H9 (cell line): ENCODE measurements at regions not wholly inside any gene's neighbourhood (a gene's known extent, or its start where the extent isn't known, plus 50 kb on each side); places are given as distances from the start of the nearest gene placed in this dataset.

Source experiments
- DNase-seq: peaks from one replicate; pipeline ENCODE4 v3.0.0-alpha.2; 2017
- H2AFZ ChIP-seq: one replicate; pipeline ENCODE4 v1.6.1; 2013; ENCODE audit warnings: mild to moderate bottlenecking, low read length, control low read depth, moderate library complexity
- H2AK5ac ChIP-seq: 2 replicates; pipeline ENCODE4 v1.6.1; 2013; ENCODE audit warnings: low read length, control low read depth, mixed read lengths; ENCODE audit not compliant: insufficient read length
- H2BK120ac ChIP-seq: one replicate; pipeline ENCODE4 v1.6.1; 2013; ENCODE audit warnings: low read depth, mild to moderate bottlenecking, low read length, control low read depth, inconsistent platforms; ENCODE audit not compliant: poor library complexity, severe bottlenecking
- H2BK12ac ChIP-seq: 2 replicates; pipeline ENCODE4 v1.6.1; 2013; ENCODE audit warnings: low read length, control low read depth, mixed read lengths, low read depth; ENCODE audit not compliant: insufficient read length
- H2BK15ac ChIP-seq: 2 replicates; pipeline ENCODE4 v1.6.1; 2013; ENCODE audit warnings: low read depth, low read length, control low read depth
- H2BK20ac ChIP-seq: one replicate; pipeline ENCODE4 v1.6.1; 2013; ENCODE audit warnings: low read depth, mild to moderate bottlenecking, low read length, control low read depth, inconsistent platforms; ENCODE audit not compliant: poor library complexity, severe bottlenecking
- H2BK5ac ChIP-seq: 2 replicates; pipeline ENCODE4 v1.6.1; 2013; ENCODE audit warnings: low read length, control low read depth, mixed read lengths; ENCODE audit not compliant: insufficient read length
- H3K14ac ChIP-seq: 2 replicates; pipeline ENCODE4 v1.6.1; 2013; ENCODE audit warnings: low read length, control low read depth; ENCODE audit not compliant: insufficient read depth
- H3K18ac ChIP-seq: 2 replicates; pipeline ENCODE4 v1.6.1; 2013; ENCODE audit warnings: low read depth, mild to moderate bottlenecking, mixed read lengths, low read length, control low read depth; ENCODE audit not compliant: insufficient read length
- H3K23ac ChIP-seq: 2 replicates; pipeline ENCODE4 v1.6.1; 2013; ENCODE audit warnings: low read length, control low read depth, mixed read lengths, low read depth; ENCODE audit not compliant: insufficient read length
- H3K23me2 ChIP-seq: 2 replicates; pipeline ENCODE4 v1.6.1; 2013; ENCODE audit warnings: low read depth, mild to moderate bottlenecking, mixed read lengths, low read length, control low read depth; ENCODE audit not compliant: insufficient read length, poor library complexity, severe bottlenecking
- H3K27ac ChIP-seq: 2 replicates; pipeline ENCODE4 v1.5.1; 2013; ENCODE audit warnings: low read length, control low read depth, mixed read lengths, low read depth; ENCODE audit not compliant: insufficient read length
- H3K27me3 ChIP-seq: 2 replicates; pipeline ENCODE4 v1.6.1; 2013; ENCODE audit warnings: low read length, control low read depth, inconsistent platforms; ENCODE audit not compliant: insufficient read depth
- H3K4ac ChIP-seq: 2 replicates; pipeline ENCODE4 v1.6.1; 2013; ENCODE audit warnings: low read depth, mild to moderate bottlenecking, control low read depth, inconsistent platforms, low read length, moderate library complexity
- H3K4me1 ChIP-seq: 2 replicates; pipeline ENCODE4 v1.6.1; 2013; ENCODE audit warnings: low read length, control low read depth, inconsistent platforms; ENCODE audit not compliant: insufficient read depth
- H3K4me2 ChIP-seq: 2 replicates; pipeline ENCODE4 v1.6.1; 2013; ENCODE audit warnings: low read length, control low read depth, mixed read lengths; ENCODE audit not compliant: insufficient read length, insufficient read depth
- H3K56ac ChIP-seq: 2 replicates; pipeline ENCODE4 v1.6.1; 2013; ENCODE audit warnings: low read depth, mild to moderate bottlenecking, mixed read lengths, low read length, control low read depth; ENCODE audit not compliant: insufficient read length
- H3K79me1 ChIP-seq: 2 replicates; pipeline ENCODE4 v1.6.1; 2013; ENCODE audit warnings: low read depth, mild to moderate bottlenecking, moderate library complexity, low read length, control low read depth, inconsistent platforms; ENCODE audit not compliant: insufficient read depth, poor library complexity, severe bottlenecking
- H3K79me2 ChIP-seq: 2 replicates; pipeline ENCODE4 v1.6.1; 2013; ENCODE audit warnings: low read length, control low read depth, inconsistent platforms; ENCODE audit not compliant: insufficient read depth
- H3K9ac ChIP-seq: 2 replicates; pipeline ENCODE4 v1.6.1; 2013; ENCODE audit warnings: low read length, control low read depth, mixed read lengths; ENCODE audit not compliant: insufficient read length; ENCODE audit errors: extremely low read depth
- H3K9me3 ChIP-seq: one replicate; pipeline ENCODE4 v1.6.1; 2013; ENCODE audit warnings: low read depth, low read length, inconsistent platforms; ENCODE audit not compliant: control insufficient read depth
- H3T11ph ChIP-seq: one replicate; pipeline ENCODE4 v1.6.1; 2013; ENCODE audit warnings: mild to moderate bottlenecking, low read length, control low read depth, inconsistent platforms
- H4K20me1 ChIP-seq: one replicate; pipeline ENCODE4 v1.6.1; 2013; ENCODE audit not compliant: control insufficient read depth, insufficient read length, insufficient read depth
- H4K5ac ChIP-seq: 2 replicates; pipeline ENCODE4 v1.6.1; 2013; ENCODE audit warnings: low read depth, mild to moderate bottlenecking, mixed read lengths, low read length, control low read depth; ENCODE audit not compliant: insufficient read length
- H4K8ac ChIP-seq: replicated peaks from 2 replicates; pipeline ENCODE4 v1.6.1; 2013; ENCODE audit warnings: low read length, control low read depth, mixed read lengths, low read depth; ENCODE audit not compliant: insufficient read length
- H4K91ac ChIP-seq: 2 replicates; pipeline ENCODE4 v1.6.1; 2013; ENCODE audit warnings: low read depth, mild to moderate bottlenecking, moderate library complexity, mixed read lengths, low read length, control low read depth; ENCODE audit not compliant: insufficient read length
- H3K27ac Mint-ChIP-seq, 3 experiments: 2 replicates in 2 of 3; 3 replicates in 1 of 3; pipeline ENCODE4 v1.8.0; 2020 to 2021; ENCODE audit warnings: mixed read lengths in 3 of 3, mild to moderate bottlenecking in 1 of 3, moderate library complexity in 1 of 3
- H3K27me3 Mint-ChIP-seq: 2 replicates; pipeline ENCODE4 v1.8.0; 2021; ENCODE audit warnings: low read depth, mild to moderate bottlenecking, moderate library complexity, mixed read lengths
- H3K36me3 Mint-ChIP-seq, 3 experiments: 2 replicates in 2 of 3; 3 replicates in 1 of 3; pipeline ENCODE4 v1.8.0; 2020 to 2021; ENCODE audit warnings: low read depth in 3 of 3, mixed read lengths in 3 of 3; ENCODE audit not compliant: insufficient read depth in 1 of 3
- H3K4me1 Mint-ChIP-seq, 2 experiments: 2 replicates each; pipeline ENCODE4 v1.8.0; 2020; ENCODE audit warnings: mixed read lengths in 2 of 2
- H3K4me3 Mint-ChIP-seq, 2 experiments: 2 replicates in 1 of 2; 3 replicates in 1 of 2; pipeline ENCODE4 v1.8.0; 2020 to 2021; ENCODE audit warnings: mild to moderate bottlenecking in 2 of 2, mixed read lengths in 2 of 2, moderate library complexity in 1 of 2
- H3K9me3 Mint-ChIP-seq, 2 experiments: 2 replicates in 1 of 2; 3 replicates in 1 of 2; pipeline ENCODE4 v1.8.0; 2020; ENCODE audit warnings: mild to moderate bottlenecking in 2 of 2, mixed read lengths in 2 of 2, moderate library complexity in 1 of 2
- WGBS: extraction: QIAGEN DNeasy Blood & Tissue Kit; methylation state at CpG from one replicate; pipeline ENCODE4 v1.1.7; 2013; ENCODE audit warnings: missing lambda C conversion rate, low lambda C conversion rate, mixed read lengths; ENCODE audit not compliant: insufficient read length; ENCODE audit errors: extremely low coverage; 5-methylcytosine and 5-hydroxymethylcytosine counted together
- TF ChIP-seq, protein P1 (sequence below): fragments of 200-600 bp; sonication (generic); conservative IDR thresholded peaks from 3 replicates; pipeline ENCODE4 v1.8.0; 2021; ENCODE audit warnings: antibody characterized with exemption, mild to moderate bottlenecking

DNA sequence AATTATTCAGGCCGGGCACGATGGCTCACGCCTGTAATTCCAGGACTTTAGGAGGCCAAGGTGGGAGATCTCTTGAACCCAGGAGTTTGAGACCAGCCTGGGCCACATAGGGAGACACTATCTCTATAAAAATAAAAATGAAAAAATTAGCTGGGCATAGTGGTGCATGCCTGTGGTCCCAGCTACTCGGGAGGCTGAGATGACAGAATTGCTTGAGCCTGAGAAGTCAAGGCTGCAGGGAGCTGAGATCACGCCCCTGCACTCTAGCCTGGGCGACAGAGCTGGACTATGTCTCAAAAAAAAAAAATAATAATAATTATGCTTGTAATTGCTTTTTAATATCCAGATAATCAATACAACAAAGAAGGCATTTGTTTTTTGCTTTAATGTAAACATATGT is 91.3 kb downstream of the RIPK4 start:
- no peak overlapping the region for H2BK120ac ChIP-seq
- H4K20me1 ChIP-seq, result no peaks in the 10 kb centered on the region
- H3K79me2 ChIP-seq, result no peaks in the 10 kb centered on the region
- no peak overlapping the region for H3K4ac ChIP-seq
- TF ChIP-seq, protein P1, sequence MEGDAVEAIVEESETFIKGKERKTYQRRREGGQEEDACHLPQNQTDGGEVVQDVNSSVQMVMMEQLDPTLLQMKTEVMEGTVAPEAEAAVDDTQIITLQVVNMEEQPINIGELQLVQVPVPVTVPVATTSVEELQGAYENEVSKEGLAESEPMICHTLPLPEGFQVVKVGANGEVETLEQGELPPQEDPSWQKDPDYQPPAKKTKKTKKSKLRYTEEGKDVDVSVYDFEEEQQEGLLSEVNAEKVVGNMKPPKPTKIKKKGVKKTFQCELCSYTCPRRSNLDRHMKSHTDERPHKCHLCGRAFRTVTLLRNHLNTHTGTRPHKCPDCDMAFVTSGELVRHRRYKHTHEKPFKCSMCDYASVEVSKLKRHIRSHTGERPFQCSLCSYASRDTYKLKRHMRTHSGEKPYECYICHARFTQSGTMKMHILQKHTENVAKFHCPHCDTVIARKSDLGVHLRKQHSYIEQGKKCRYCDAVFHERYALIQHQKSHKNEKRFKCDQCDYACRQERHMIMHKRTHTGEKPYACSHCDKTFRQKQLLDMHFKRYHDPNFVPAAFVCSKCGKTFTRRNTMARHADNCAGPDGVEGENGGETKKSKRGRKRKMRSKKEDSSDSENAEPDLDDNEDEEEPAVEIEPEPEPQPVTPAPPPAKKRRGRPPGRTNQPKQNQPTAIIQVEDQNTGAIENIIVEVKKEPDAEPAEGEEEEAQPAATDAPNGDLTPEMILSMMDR, result no peak
- no peak overlapping the region for H3K27ac Mint-ChIP-seq
- no peaks in the 10 kb centered on the region for H3K79me1 ChIP-seq
- H3K18ac ChIP-seq, result no peak overlapping the region
- H3K14ac ChIP-seq, result no peak overlapping the region
- WGBS, result no CpG with 5 or more reads among the region's 6 CpGs
- no peak overlapping the region for H2BK20ac ChIP-seq
- no peak overlapping the region for H3K4me2 ChIP-seq
- no peak overlapping the region for H3K23ac ChIP-seq
- H4K5ac ChIP-seq, result no peak overlapping the region
- no peak overlapping the region for H3T11ph ChIP-seq
- no peaks in the 10 kb centered on the region for H3K23me2 ChIP-seq
- no peak overlapping the region for H4K8ac ChIP-seq
- H3K4me1 Mint-ChIP-seq, result peaks cover 15 to 36% of the 10 kb centered on the region in 2 experiments
- no peak overlapping the region for H3K4me3 Mint-ChIP-seq
- no peak for DNase-seq
- H3K9me3 ChIP-seq, result no peaks in the 10 kb centered on the region
- H3K9me3 Mint-ChIP-seq, result no peaks in the 10 kb centered on the region
- H2BK5ac ChIP-seq, result no peak overlapping the region
- H3K27me3 ChIP-seq, result no peaks in the 10 kb centered on the region
- peaks cover 1% of the 10 kb centered on the region for H3K27me3 Mint-ChIP-seq
- no peak overlapping the region for H3K56ac ChIP-seq
- H3K36me3 Mint-ChIP-seq, result no peaks in the 10 kb centered on the region; a peak in 1 of 7 replicates
- no peak overlapping the region for H4K91ac ChIP-seq
- no peaks in the 10 kb centered on the region; the same call in none of the 2 replicates for H3K4me1 ChIP-seq
- H3K27ac ChIP-seq, result no peak overlapping the region
- no peak overlapping the region for H2AK5ac ChIP-seq
- H2BK12ac ChIP-seq, result no peak overlapping the region
- no peak overlapping the region for H2BK15ac ChIP-seq
- H2AFZ ChIP-seq, result no peak overlapping the region
- no peak overlapping the region for H3K9ac ChIP-seq
